Activated CD4-positive, alpha-beta memory T cell treated with anti-CD3 and anti-CD28 coated beads for 36 hours (primary cell): ENCODE measurements at regions not wholly inside any gene's neighbourhood (a gene's known extent, or its start where the extent isn't known, plus 50 kb on each side); places are given as distances from the start of the nearest gene placed in this dataset.

Experiments
- CTCF ChIA-PET: fragments of 350-600 bp; sonication (Branson Sonifier 250); formaldehyde crosslinking; loops from one replicate; lab custom pipeline; 2021; ENCODE audit warnings: antibody characterized with exemption, inconsistent platforms; lab: Charles Lee
- POLR2A ChIA-PET: fragments of 350-600 bp; sonication (Branson Sonifier 250); formaldehyde crosslinking; loops from one replicate; lab custom pipeline; 2021; ENCODE audit warnings: antibody characterized with exemption; lab: Charles Lee
- DNase-seq: peaks from one replicate; pipeline ENCODE4 v3.0.0-alpha.2; 2020
- H3K27ac Mint-ChIP-seq: one replicate; pipeline ENCODE4 v1.8.0; 2021; ENCODE audit warnings: mixed read lengths
- H3K27me3 Mint-ChIP-seq: one replicate; pipeline ENCODE4 v1.8.0; 2021; ENCODE audit warnings: mixed read lengths
- H3K36me3 Mint-ChIP-seq: one replicate; pipeline ENCODE4 v1.8.0; 2021; ENCODE audit warnings: mixed read lengths
- H3K4me1 Mint-ChIP-seq: one replicate; pipeline ENCODE4 v1.8.0; 2021; ENCODE audit warnings: low read depth, mixed read lengths
- H3K4me3 Mint-ChIP-seq: one replicate; pipeline ENCODE4 v1.8.0; 2021; ENCODE audit warnings: mild to moderate bottlenecking, mixed read lengths
- H3K9me3 Mint-ChIP-seq: one replicate; pipeline ENCODE4 v1.8.0; 2021; ENCODE audit warnings: mixed read lengths
- intact Hi-C: fragments of 100-400 bp; cut with micrococcal nuclease; formaldehyde crosslinking; loops from one replicate; pipeline ENCODE4 v1.15.1; 2023

- POLR2A ChIA-PET: no interaction called here
These were observed 241.4 kb upstream of the ARHGAP24 start for GRCh38 chr4:85233516-85233915.

GRCh38 chr4:85243857-85244256, 231.1 kb upstream of the ARHGAP24 start:
- peaks cover 10% of the 10 kb centered on the region for H3K9me3 Mint-ChIP-seq
- no peaks in the 10 kb centered on the region for H3K36me3 Mint-ChIP-seq
- no peak overlapping the region for H3K27ac Mint-ChIP-seq
- ChIA-PET POLR2A (no interaction called here), CTCF (no interaction called here)
- no peak overlapping the region for H3K4me3 Mint-ChIP-seq
- H3K4me1 Mint-ChIP-seq: no peaks in the 10 kb centered on the region
- H3K27me3 Mint-ChIP-seq: no peaks in the 10 kb centered on the region
- intact Hi-C loops: no loop called here
- no peak for DNase-seq

More at GRCh38 chr4:85233516-85233915, 241.4 kb upstream of the ARHGAP24 start:
- no peaks in the 10 kb centered on the region for H3K9me3 Mint-ChIP-seq
- CTCF ChIA-PET: interaction anchor here (1.1 kb wide), 1 partner anchor 85 kb away, joined by 3 read pairs; no protein-coding TSS in a partner anchor
- H3K27ac Mint-ChIP-seq: no peak overlapping the region
- no peak for DNase-seq
- no peaks in the 10 kb centered on the region for H3K36me3 Mint-ChIP-seq
- no peak overlapping the region for H3K4me3 Mint-ChIP-seq
- no peaks in the 10 kb centered on the region for H3K27me3 Mint-ChIP-seq
- H3K4me1 Mint-ChIP-seq: no peaks in the 10 kb centered on the region
- intact Hi-C loops: no loop called here

GRCh38 chr4:85244638-85245037, 230.3 kb upstream of the ARHGAP24 start:
- CTCF ChIA-PET: no interaction called here
- Mint-ChIP-seq H3K27ac (no peak overlapping the region), H3K4me3 (no peak overlapping the region), H3K36me3 (no peaks in the 10 kb centered on the region), H3K9me3 (peaks cover 10% of the 10 kb centered on the region), H3K4me1 (no peaks in the 10 kb centered on the region), H3K27me3 (no peaks in the 10 kb centered on the region)
- POLR2A ChIA-PET: no interaction called here
- intact Hi-C loops: no loop called here
- DNase-seq: no peak

GRCh38 chr4:85246055-85246454, 228.9 kb upstream of the ARHGAP24 start:
- Mint-ChIP-seq H3K9me3 (no peaks in the 10 kb centered on the region), H3K27me3 (no peaks in the 10 kb centered on the region), H3K27ac (no peak overlapping the region), H3K36me3 (no peaks in the 10 kb centered on the region), H3K4me3 (no peak overlapping the region), H3K4me1 (no peaks in the 10 kb centered on the region)
- CTCF ChIA-PET: no interaction called here
- DNase-seq: no peak
- POLR2A ChIA-PET: no interaction called here
- intact Hi-C loops: no loop called here

- no peaks in the 10 kb centered on the region for H3K27me3 Mint-ChIP-seq
- no peak for DNase-seq
- no peak overlapping the region for H3K4me3 Mint-ChIP-seq
- peaks cover 11% of the 10 kb centered on the region for H3K9me3 Mint-ChIP-seq
- H3K4me1 Mint-ChIP-seq: no peaks in the 10 kb centered on the region
- H3K36me3 Mint-ChIP-seq: no peaks in the 10 kb centered on the region
- intact Hi-C loops: no loop called here
- ChIA-PET POLR2A (no interaction called here), CTCF (no interaction called here)
- no peak overlapping the region for H3K27ac Mint-ChIP-seq
These were observed 224.1 kb upstream of the ARHGAP24 start for GRCh38 chr4:85250852-85251251.

GRCh38 chr4:85257817-85258370, 217.1 kb upstream of the ARHGAP24 start:
- Mint-ChIP-seq H3K4me1 (no peaks in the 10 kb centered on the region), H3K27me3 (no peaks in the 10 kb centered on the region), H3K9me3 (peaks cover 12% of the 10 kb centered on the region), H3K4me3 (no peak overlapping the region), H3K27ac (no peak overlapping the region), H3K36me3 (no peaks in the 10 kb centered on the region)
- POLR2A ChIA-PET: interaction anchor here (0.5 kb wide), 1 partner anchor 49 kb away, joined by 3 read pairs; no protein-coding TSS in a partner anchor
- intact Hi-C loops: no loop called here
- CTCF ChIA-PET: no interaction called here
- no peak for DNase-seq

GRCh38 chr4:85260064-85260463, 214.9 kb upstream of the ARHGAP24 start:
- H3K9me3 Mint-ChIP-seq: peaks cover 4% of the 10 kb centered on the region
- H3K27ac Mint-ChIP-seq: no peak overlapping the region
- ChIA-PET CTCF (no interaction called here), POLR2A (no interaction called here)
- H3K4me1 Mint-ChIP-seq: no peaks in the 10 kb centered on the region
- H3K36me3 Mint-ChIP-seq: no peaks in the 10 kb centered on the region
- intact Hi-C loops: no loop called here
- DNase-seq: no peak
- H3K27me3 Mint-ChIP-seq: no peaks in the 10 kb centered on the region
- no peak overlapping the region for H3K4me3 Mint-ChIP-seq

GRCh38 chr4:85265234-85265633, 209.7 kb upstream of the ARHGAP24 start:
- Mint-ChIP-seq H3K27ac (no peak overlapping the region), H3K4me1 (no peaks in the 10 kb centered on the region), H3K9me3 (no peaks in the 10 kb centered on the region), H3K36me3 (no peaks in the 10 kb centered on the region), H3K27me3 (no peaks in the 10 kb centered on the region), H3K4me3 (no peak overlapping the region)
- POLR2A ChIA-PET: no interaction called here
- DNase-seq: no peak
- CTCF ChIA-PET: no interaction called here
- intact Hi-C loops: no loop called here

- CTCF ChIA-PET: no interaction called here
- no peak overlapping the region for H3K27ac Mint-ChIP-seq
These were observed 206.8 kb upstream of the ARHGAP24 start for GRCh38 chr4:85268188-85268587.

GRCh38 chr4:85268961-85269360, 206.0 kb upstream of the ARHGAP24 start:
- ChIA-PET POLR2A (no interaction called here), CTCF (no interaction called here)
- intact Hi-C loops: no loop called here
- Mint-ChIP-seq H3K27ac (no peak overlapping the region), H3K9me3 (peaks cover 5% of the 10 kb centered on the region), H3K27me3 (no peaks in the 10 kb centered on the region), H3K36me3 (no peaks in the 10 kb centered on the region), H3K4me3 (no peak overlapping the region), H3K4me1 (no peaks in the 10 kb centered on the region)
- DNase-seq: no peak

More at GRCh38 chr4:85268188-85268587, 206.8 kb upstream of the ARHGAP24 start:
- no peaks in the 10 kb centered on the region for H3K27me3 Mint-ChIP-seq
- H3K4me3 Mint-ChIP-seq: no peak overlapping the region
- H3K36me3 Mint-ChIP-seq: no peaks in the 10 kb centered on the region
- POLR2A ChIA-PET: no interaction called here
- H3K9me3 Mint-ChIP-seq: no peaks in the 10 kb centered on the region
- intact Hi-C loops: no loop called here
- no peaks in the 10 kb centered on the region for H3K4me1 Mint-ChIP-seq
- no peak for DNase-seq

GRCh38 chr4:85274955-85275354, 200.0 kb upstream of the ARHGAP24 start:
- H3K27ac Mint-ChIP-seq: no peak overlapping the region
- intact Hi-C loops: no loop called here
- peaks cover 6% of the 10 kb centered on the region for H3K9me3 Mint-ChIP-seq
- H3K4me3 Mint-ChIP-seq: no peak overlapping the region
- H3K27me3 Mint-ChIP-seq: no peaks in the 10 kb centered on the region
- ChIA-PET POLR2A (no interaction called here), CTCF (no interaction called here)
- no peaks in the 10 kb centered on the region for H3K36me3 Mint-ChIP-seq
- H3K4me1 Mint-ChIP-seq: no peaks in the 10 kb centered on the region
- no peak for DNase-seq

GRCh38 chr4:85280963-85281362, 194.0 kb upstream of the ARHGAP24 start:
- Mint-ChIP-seq H3K4me3 (no peak overlapping the region), H3K27ac (no peak overlapping the region), H3K27me3 (no peaks in the 10 kb centered on the region), H3K9me3 (no peaks in the 10 kb centered on the region), H3K4me1 (no peaks in the 10 kb centered on the region), H3K36me3 (no peaks in the 10 kb centered on the region)
- CTCF ChIA-PET: no interaction called here
- intact Hi-C loops: no loop called here
- POLR2A ChIA-PET: no interaction called here
- no peak for DNase-seq

- POLR2A ChIA-PET: no interaction called here
- Mint-ChIP-seq H3K9me3 (peaks cover 8% of the 10 kb centered on the region), H3K27ac (no peak overlapping the region), H3K4me1 (no peaks in the 10 kb centered on the region), H3K27me3 (no peaks in the 10 kb centered on the region), H3K36me3 (no peaks in the 10 kb centered on the region), H3K4me3 (no peak overlapping the region)
- no peak for DNase-seq
- intact Hi-C loops: no loop called here
- CTCF ChIA-PET: no interaction called here
These were observed 183.7 kb upstream of the ARHGAP24 start for GRCh38 chr4:85291226-85291625.
